GM12875 (cell line): ENCODE measurements at regions not wholly inside any gene's neighbourhood (a gene's known extent, or its start where the extent isn't known, plus 50 kb on each side); places are given as distances from the start of the nearest gene placed in this dataset.

ENCODE experiments used
- H3K4me3 ChIP-seq: one replicate; pipeline ENCODE4 v1.5.1; 2011; ENCODE audit warnings: low read depth, low read length, control low read depth
- TF ChIP-seq, protein P1 (sequence below): IDR thresholded peaks from 2 replicates; pipeline ENCODE4 v1.5.1; 2011; ENCODE audit warnings: low read depth, mild to moderate bottlenecking, control low read depth, inconsistent platforms, low read length, moderate library complexity, borderline replicate concordance; ENCODE audit not compliant: insufficient read depth

- TF ChIP-seq, protein P1, sequence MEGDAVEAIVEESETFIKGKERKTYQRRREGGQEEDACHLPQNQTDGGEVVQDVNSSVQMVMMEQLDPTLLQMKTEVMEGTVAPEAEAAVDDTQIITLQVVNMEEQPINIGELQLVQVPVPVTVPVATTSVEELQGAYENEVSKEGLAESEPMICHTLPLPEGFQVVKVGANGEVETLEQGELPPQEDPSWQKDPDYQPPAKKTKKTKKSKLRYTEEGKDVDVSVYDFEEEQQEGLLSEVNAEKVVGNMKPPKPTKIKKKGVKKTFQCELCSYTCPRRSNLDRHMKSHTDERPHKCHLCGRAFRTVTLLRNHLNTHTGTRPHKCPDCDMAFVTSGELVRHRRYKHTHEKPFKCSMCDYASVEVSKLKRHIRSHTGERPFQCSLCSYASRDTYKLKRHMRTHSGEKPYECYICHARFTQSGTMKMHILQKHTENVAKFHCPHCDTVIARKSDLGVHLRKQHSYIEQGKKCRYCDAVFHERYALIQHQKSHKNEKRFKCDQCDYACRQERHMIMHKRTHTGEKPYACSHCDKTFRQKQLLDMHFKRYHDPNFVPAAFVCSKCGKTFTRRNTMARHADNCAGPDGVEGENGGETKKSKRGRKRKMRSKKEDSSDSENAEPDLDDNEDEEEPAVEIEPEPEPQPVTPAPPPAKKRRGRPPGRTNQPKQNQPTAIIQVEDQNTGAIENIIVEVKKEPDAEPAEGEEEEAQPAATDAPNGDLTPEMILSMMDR, result no peak
- no peak overlapping the region for H3K4me3 ChIP-seq
Measured at GRCh38 chr17:5675625-5676421, 91.5 kb upstream of the NLRP1 start.

GRCh38 chr17:5677620-5678019, 93.3 kb upstream of the NLRP1 start:
- TF ChIP-seq, protein P1, result no peak
- H3K4me3 ChIP-seq, result no peak overlapping the region

DNA sequence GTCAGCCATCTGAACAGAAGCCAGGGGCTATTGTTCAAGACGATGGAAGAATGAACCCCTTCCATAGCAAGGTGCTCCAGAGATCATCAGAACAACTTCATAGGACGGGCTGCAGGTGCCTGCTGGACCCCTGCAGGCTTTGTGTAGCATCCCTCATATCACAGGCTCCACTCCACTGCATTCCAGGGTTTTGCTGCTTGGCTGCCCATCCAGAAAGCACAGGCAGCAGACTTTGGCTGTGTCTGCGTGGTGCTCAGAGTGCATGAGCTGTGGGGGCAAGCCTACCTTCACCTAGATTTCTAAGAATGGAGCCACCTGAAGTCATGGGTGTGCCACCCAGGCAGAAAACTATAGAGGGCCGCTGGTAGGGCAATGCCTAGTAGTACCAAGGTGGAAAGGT, 93.9 kb upstream of the NLRP1 start:
- no peak overlapping the region for H3K4me3 ChIP-seq
- TF ChIP-seq, protein P1, result no peak

GRCh38 chr17:5680766-5681165, 96.5 kb upstream of the NLRP1 start:
- TF ChIP-seq, protein P1, result no peak

GRCh38 chr17:5683241-5683640, 98.9 kb upstream of the NLRP1 start:
- no peak overlapping the region for H3K4me3 ChIP-seq
- TF ChIP-seq, protein P1, result no peak

More at GRCh38 chr17:5680766-5681165, 96.5 kb upstream of the NLRP1 start:
- no peak overlapping the region for H3K4me3 ChIP-seq

GRCh38 chr17:5686074-5686635, 101.8 kb upstream of the NLRP1 start:
- TF ChIP-seq, protein P1, result no peak
- H3K4me3 ChIP-seq, result no peak overlapping the region

DNA sequence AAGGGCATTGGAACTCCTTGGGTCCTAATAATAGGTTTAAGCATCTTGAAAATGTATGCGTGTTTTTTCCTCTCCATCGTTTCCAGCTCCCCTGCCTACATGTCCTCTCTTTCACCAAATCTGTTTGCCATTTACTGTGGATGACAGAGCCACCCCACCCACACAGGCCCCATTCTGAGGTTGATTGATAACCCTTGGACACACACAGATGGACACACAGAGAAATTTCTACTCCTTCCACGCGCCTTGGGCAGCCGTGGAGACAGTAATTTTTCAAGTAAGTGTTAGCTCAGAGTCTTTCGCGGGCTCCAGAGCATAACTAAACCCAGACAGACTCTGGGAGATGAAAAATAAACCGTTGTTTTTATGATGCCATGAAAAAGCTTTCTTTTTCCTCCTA, 103.3 kb upstream of the NLRP1 start:
- TF ChIP-seq, protein P1, result no peak
- H3K4me3 ChIP-seq, result no peak overlapping the region
